H1 (cell line): ENCODE measurements at regions not wholly inside any gene's neighbourhood (a gene's known extent, or its start where the extent isn't known, plus 50 kb on each side); places are given as distances from the start of the nearest gene placed in this dataset.

Experiments
- CTCF ChIA-PET: fragments of 300-600 bp; sonication (Branson Sonifier 250); formaldehyde crosslinking; loops from one replicate; lab custom pipeline; 2021; ENCODE audit not compliant: partially characterized antibody; lab: Charles Lee
- POLR2A ChIA-PET: fragments of 300-600 bp; sonication (Branson Sonifier 250); formaldehyde crosslinking; loops from one replicate; lab custom pipeline; 2021; ENCODE audit warnings: inconsistent platforms; ENCODE audit not compliant: partially characterized antibody; lab: Charles Lee
- DNase-seq, 2 experiments: peaks; one replicate each; pipeline versions ENCODE4 v3.0.0 to v3.0.0-alpha.2; 2010 to 2022; ENCODE audit warnings: low spot score in 2 of 2, low read depth in 1 of 2, mixed read lengths in 1 of 2
- FAIRE-seq: peaks from 2 replicates; lab custom pipeline; 2011; peaks lifted over from hg19 to GRCh38; lab: Jason Lieb, UNC
- H2AFZ ChIP-seq: 2 replicates; pipeline ENCODE4 v1.8.1; 2012; ENCODE audit warnings: low read length, inconsistent platforms
- H2AK5ac ChIP-seq: 2 replicates; pipeline ENCODE4 v1.6.1; 2013; ENCODE audit warnings: low read depth, low read length
- H2BK120ac ChIP-seq: replicated peaks from 2 replicates; pipeline ENCODE3; 2013; ENCODE audit warnings: low read depth, low read length, inconsistent platforms
- H2BK12ac ChIP-seq: 2 replicates; pipeline ENCODE4 v1.6.1; 2013; ENCODE audit warnings: low read depth, low read length
- H2BK15ac ChIP-seq: 2 replicates; pipeline ENCODE4 v1.6.1; 2013; ENCODE audit warnings: low read length
- H2BK20ac ChIP-seq: 2 replicates; pipeline ENCODE4 v1.6.1; 2013; ENCODE audit warnings: low read length
- H2BK5ac ChIP-seq: 2 replicates; pipeline ENCODE4 v1.6.1; 2013; ENCODE audit warnings: low read depth, low read length
- H3K14ac ChIP-seq: 2 replicates; pipeline ENCODE4 v1.6.1; 2013; ENCODE audit warnings: inconsistent platforms; ENCODE audit not compliant: insufficient read length
- H3K18ac ChIP-seq: 2 replicates; pipeline ENCODE4 v1.6.1; 2013; ENCODE audit warnings: low read length; ENCODE audit errors: extremely low read depth
- H3K23ac ChIP-seq: 2 replicates; pipeline ENCODE4 v1.6.1; 2013; ENCODE audit warnings: inconsistent platforms; ENCODE audit not compliant: insufficient read length
- H3K23me2 ChIP-seq: 2 replicates; pipeline ENCODE4 v1.6.1; 2013; ENCODE audit warnings: low read depth, low read length
- H3K27ac ChIP-seq: 2 replicates; pipeline ENCODE4 v1.6.1; 2011; ENCODE audit warnings: low read depth, low read length, inconsistent platforms
- H3K27me3 ChIP-seq, 4 experiments: replicated peaks in 1 of 4; 1 replicate in 1 of 4; 2 replicates in 3 of 4; pipeline versions ENCODE4 v1.6.1 to v1.8.1; 2011 to 2013; ENCODE audit warnings: low read length in 3 of 4, mild to moderate bottlenecking in 3 of 4, inconsistent platforms in 2 of 4, mixed read lengths in 2 of 4, moderate library complexity in 1 of 4; ENCODE audit not compliant: control insufficient read depth in 3 of 4, insufficient read depth in 3 of 4; ENCODE audit errors: extremely low read depth in 1 of 4
- H3K36me3 ChIP-seq, 4 experiments: 2 replicates each; pipeline versions ENCODE4 v1.6.1 to v1.8.1; 2011 to 2013; ENCODE audit warnings: mild to moderate bottlenecking in 4 of 4, low read length in 3 of 4, moderate library complexity in 2 of 4, control low read depth in 1 of 4, inconsistent platforms in 1 of 4; ENCODE audit not compliant: insufficient read depth in 4 of 4, control insufficient read depth in 2 of 4
- H3K4ac ChIP-seq: replicated peaks from 2 replicates; pipeline ENCODE3; 2013; ENCODE audit warnings: low read length, low read depth, mixed read lengths, inconsistent platforms; ENCODE audit not compliant: insufficient read length
- H3K4me1 ChIP-seq, 4 experiments: replicated peaks in 1 of 4; 1 replicate in 1 of 4; 2 replicates in 3 of 4; pipeline versions ENCODE4 v1.6.1 to v1.8.1; 2011 to 2013; ENCODE audit warnings: low read length in 3 of 4, inconsistent platforms in 2 of 4, mixed read lengths in 1 of 4; ENCODE audit not compliant: insufficient read depth in 4 of 4, control insufficient read depth in 3 of 4
- H3K4me2 ChIP-seq, 2 experiments: 2 replicates each; pipeline versions ENCODE4 v1.6.1 to v1.8.1; 2011 to 2013; ENCODE audit warnings: low read depth in 2 of 2, low read length in 2 of 2, control low read depth in 1 of 2, inconsistent platforms in 1 of 2, mild to moderate bottlenecking in 1 of 2; ENCODE audit not compliant: insufficient read depth in 1 of 2
- H3K4me3 ChIP-seq, 4 experiments: fragments of 200-600, 300-600 bp in 1 of 4; sonication (generic), shearing (Covaris generic), sonication (Bioruptor Twin) in 1 of 4; 2 replicates each; pipeline versions ENCODE4 v1.5.1 to v1.8.1; 2011 to 2016; ENCODE audit warnings: low read length in 4 of 4, low read depth in 3 of 4, control low read depth in 2 of 4, inconsistent platforms in 2 of 4, mild to moderate bottlenecking in 2 of 4, mixed read lengths in 1 of 4, moderate library complexity in 1 of 4; ENCODE audit not compliant: insufficient read depth in 2 of 4; ENCODE audit errors: extremely low read depth in 1 of 4
- H3K56ac ChIP-seq: replicated peaks from 2 replicates; pipeline ENCODE3; 2013; ENCODE audit warnings: low read depth, mild to moderate bottlenecking, mixed read lengths, low read length, inconsistent platforms; ENCODE audit not compliant: insufficient read length
- H3K79me1 ChIP-seq: 2 replicates; pipeline ENCODE4 v1.6.1; 2013; ENCODE audit warnings: low read depth, low read length, control low read depth
- H3K79me2 ChIP-seq, 2 experiments: 2 replicates each; pipeline versions ENCODE4 v1.6.1 to v1.8.1; 2012 to 2013; ENCODE audit warnings: low read length in 2 of 2, mild to moderate bottlenecking in 2 of 2, inconsistent platforms in 1 of 2; ENCODE audit not compliant: insufficient read depth in 2 of 2, control insufficient read depth in 1 of 2
- H3K9ac ChIP-seq, 4 experiments: replicated peaks in 1 of 4; 1 replicate in 1 of 4; 2 replicates in 3 of 4; pipeline versions ENCODE4 v1.6.1 to v1.8.1; 2011 to 2013; ENCODE audit warnings: low read depth in 3 of 4, low read length in 3 of 4, control low read depth in 2 of 4, mild to moderate bottlenecking in 2 of 4, moderate library complexity in 2 of 4, inconsistent platforms in 1 of 4; ENCODE audit errors: extremely low read depth in 1 of 4
- H3K9me3 ChIP-seq, 2 experiments: 2 replicates each; pipeline versions ENCODE4 v1.6.1 to v1.8.1; 2012 to 2013; ENCODE audit warnings: mild to moderate bottlenecking in 2 of 2, moderate library complexity in 2 of 2, control low read depth in 1 of 2, inconsistent platforms in 1 of 2, low read depth in 1 of 2, low read length in 1 of 2, mixed read lengths in 1 of 2; ENCODE audit not compliant: insufficient read depth in 2 of 2
- H4K20me1 ChIP-seq, 2 experiments: replicated peaks in 1 of 2; 2 replicates each; pipeline versions ENCODE3 to v1.8.1; 2011 to 2013; ENCODE audit warnings: inconsistent platforms in 2 of 2, low read length in 2 of 2, mild to moderate bottlenecking in 1 of 2; ENCODE audit not compliant: insufficient read depth in 2 of 2, control insufficient read depth in 1 of 2
- H4K5ac ChIP-seq: 2 replicates; pipeline ENCODE4 v1.6.1; 2013; ENCODE audit warnings: low read length, low read depth, mixed read lengths, inconsistent platforms; ENCODE audit not compliant: insufficient read length
- H4K8ac ChIP-seq: 2 replicates; pipeline ENCODE4 v1.8.0; 2013; ENCODE audit warnings: mild to moderate bottlenecking, moderate library complexity, low read length, inconsistent platforms; ENCODE audit not compliant: insufficient read depth; ENCODE audit errors: extremely low read depth
- H4K91ac ChIP-seq: replicated peaks from 2 replicates; pipeline ENCODE3; 2013; ENCODE audit warnings: low read length, mixed read lengths, inconsistent platforms; ENCODE audit not compliant: insufficient read length
- ASH2L ChIP-seq: fragments of 200-600, 300-600 bp; sonication (generic); IDR thresholded peaks from one replicate; pipeline ENCODE4 v1.7.1; 2017; ENCODE audit warnings: low read length
- CHD1 ChIP-seq: IDR thresholded peaks from 2 replicates; pipeline ENCODE4 v1.6.1; 2012; ENCODE audit warnings: low read depth, low read length, improper control_type of control experiment
- CHD2 ChIP-seq: IDR thresholded peaks from 2 replicates; pipeline ENCODE4 v1.6.1; 2012; ENCODE audit warnings: low read length, improper control_type of control experiment
- JUND ChIP-seq: IDR thresholded peaks from 2 replicates; pipeline ENCODE4 v1.6.1; 2011; ENCODE audit warnings: mild to moderate bottlenecking, improper control_type of control experiment, low read length
- KDM5A ChIP-seq: fragments of 200-600 bp; IDR thresholded peaks from 2 replicates; pipeline ENCODE4 v1.7.1; 2012; ENCODE audit warnings: mild to moderate bottlenecking, low read length, inconsistent platforms, mixed read lengths
- POLR2A ChIP-seq, 2 experiments: IDR thresholded peaks; 1 replicate in 1 of 2; 2 replicates in 1 of 2; pipeline ENCODE4 v1.6.1; 2011; ENCODE audit warnings: low read depth in 2 of 2, low read length in 2 of 2, mild to moderate bottlenecking in 2 of 2; ENCODE audit errors: control extremely low read depth in 1 of 2
- RFX5 ChIP-seq: IDR thresholded peaks from 2 replicates; pipeline ENCODE4 v1.6.1; 2011; ENCODE audit warnings: low read depth, low read length, improper control_type of control experiment, borderline replicate concordance
- SAP30 ChIP-seq: fragments of 300-600 bp; sonication (generic); IDR thresholded peaks from 2 replicates; pipeline ENCODE4 v1.7.1; 2012; ENCODE audit warnings: low read length, moderate library complexity, mild to moderate bottlenecking, inconsistent platforms; ENCODE audit not compliant: insufficient read depth, insufficient replicate concordance
- ZNF274 ChIP-seq: IDR thresholded peaks from 2 replicates; pipeline ENCODE4 v1.7.0; 2012; ENCODE audit warnings: low read length, borderline replicate concordance; ENCODE audit errors: extremely low read depth
- WGBS, 2 experiments: shearing (Covaris generic) in 1 of 2; methylation state at CpG; one replicate each; pipeline versions ENCODE4 v1.1.6 to v1.1.7; 2013 to 2015; ENCODE audit warnings: low lambda C conversion rate in 2 of 2, mixed read lengths in 2 of 2, inconsistent platforms in 1 of 2, low coverage in 1 of 2, missing lambda C conversion rate in 1 of 2; ENCODE audit not compliant: insufficient replicate concordance in 2 of 2, insufficient coverage in 1 of 2, insufficient read length in 1 of 2; ENCODE audit errors: extremely low coverage in 1 of 2, missing lambda C conversion rate in 1 of 2; 5-methylcytosine and 5-hydroxymethylcytosine counted together
- TF ChIP-seq, protein P1 (sequence below): IDR thresholded peaks from 2 replicates; pipeline ENCODE4 v1.6.1; 2011; ENCODE audit warnings: low read length, improper control_type of control experiment

DNA sequence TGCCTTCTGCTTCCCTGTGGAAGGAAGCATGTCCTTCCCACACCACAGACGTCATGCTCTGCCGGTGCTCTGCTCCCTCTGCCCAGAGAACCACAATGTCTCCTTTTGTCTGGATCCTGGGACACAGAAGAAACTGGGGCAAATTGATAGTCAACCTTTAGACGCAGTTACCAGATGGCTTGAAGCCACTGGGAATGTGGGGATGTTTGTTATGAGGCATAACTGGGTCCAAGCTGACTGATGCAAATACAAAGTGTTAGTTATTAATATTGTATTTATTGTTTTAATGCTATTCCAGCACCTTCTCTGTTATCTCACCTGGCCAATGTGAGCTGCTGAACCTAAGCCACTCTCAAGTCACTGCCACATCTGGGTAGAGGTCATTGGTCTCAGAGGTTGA, 322.2 kb downstream of the SHANK2 start:
- H4K91ac ChIP-seq, result no peak overlapping the region
- no peaks in the 10 kb centered on the region for H3K27me3 ChIP-seq
- peaks cover 3 to 14% (median 4%) of the 10 kb centered on the region in 4 experiments; a peak in 5 of 7 replicates for H3K4me1 ChIP-seq
- H3K14ac ChIP-seq, result no peak overlapping the region
- no peak overlapping the region for H3K18ac ChIP-seq
- peaks cover 5% of the 10 kb centered on the region for H3K79me1 ChIP-seq
- peaks cover 0 to 2% of the 10 kb centered on the region in 2 experiments for H4K20me1 ChIP-seq
- H3K79me2 ChIP-seq, result peaks cover 0 to 3% of the 10 kb centered on the region in 2 experiments; a peak in 1 of 4 replicates
- no peak overlapping the region for H3K23ac ChIP-seq
- no peak overlapping the region for H4K8ac ChIP-seq
- peaks cover 7 to 9% of the 10 kb centered on the region in 2 experiments; a peak in 1 of 4 replicates for H3K9me3 ChIP-seq
- H2BK15ac ChIP-seq, result no peak overlapping the region
- TF ChIP-seq POLR2A (IDR thresholded peaks at IDR 0.05; ENCODE audit: control extremely low read depth in 1 of 2, low read depth in 2 of 2, low read length in 2 of 2), result no peak
- no peak for TF ChIP-seq RFX5
- TF ChIP-seq, protein P1, sequence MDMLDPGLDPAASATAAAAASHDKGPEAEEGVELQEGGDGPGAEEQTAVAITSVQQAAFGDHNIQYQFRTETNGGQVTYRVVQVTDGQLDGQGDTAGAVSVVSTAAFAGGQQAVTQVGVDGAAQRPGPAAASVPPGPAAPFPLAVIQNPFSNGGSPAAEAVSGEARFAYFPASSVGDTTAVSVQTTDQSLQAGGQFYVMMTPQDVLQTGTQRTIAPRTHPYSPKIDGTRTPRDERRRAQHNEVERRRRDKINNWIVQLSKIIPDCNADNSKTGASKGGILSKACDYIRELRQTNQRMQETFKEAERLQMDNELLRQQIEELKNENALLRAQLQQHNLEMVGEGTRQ, result no peak
- no peak for TF ChIP-seq ZNF274
- no peak for TF ChIP-seq CHD2
- no peak for TF ChIP-seq KDM5A
- no peak for TF ChIP-seq CHD1
- TF ChIP-seq ASH2L, result no peak
- no peak for TF ChIP-seq JUND
- no peak for TF ChIP-seq SAP30
- H3K9ac ChIP-seq, result no peak overlapping the region
- H2BK20ac ChIP-seq, result no peak overlapping the region
- no peak overlapping the region for H4K5ac ChIP-seq
- FAIRE-seq (no peak), DNase-seq (no peak)
- H3K4me2 ChIP-seq, result no peak overlapping the region
- no peak overlapping the region for H3K27ac ChIP-seq
- POLR2A ChIA-PET, result no interaction called here
- 93% methylated on average over 3 of the region's 3 CpGs; no CpG with 5 or more reads in 1 of the 2 experiments for WGBS, 2 experiments
- CTCF ChIA-PET, result interaction anchor here (1.2 to 4.9 kb wide), 3 partner anchors 8 to 19 kb away, joined by 3 to 29 read pairs (median 6); no protein-coding TSS in a partner anchor
- H3K23me2 ChIP-seq, result no peaks in the 10 kb centered on the region
- no peak overlapping the region for H2AK5ac ChIP-seq
- H2AFZ ChIP-seq, result no peak overlapping the region
- H2BK12ac ChIP-seq, result no peak overlapping the region
- no peak overlapping the region for H3K4ac ChIP-seq
- no peaks in the 10 kb centered on the region for H3K36me3 ChIP-seq
- no peak overlapping the region for H3K4me3 ChIP-seq
- H2BK5ac ChIP-seq, result no peak overlapping the region
- no peak overlapping the region for H2BK120ac ChIP-seq
- no peak overlapping the region for H3K56ac ChIP-seq
